Coronary artery (tissue), 2 donors: ENCODE measurements at regions not wholly inside any gene's neighbourhood (a gene's known extent, or its start where the extent isn't known, plus 50 kb on each side); places are given as distances from the start of the nearest gene placed in this dataset.
"Not testable (repeated sequence)": the region's sequence is repeated elsewhere in the genome, so short reads cannot be mapped to it uniquely, and the experiment has no call there.

Source experiments
- DNase-seq: peaks from one replicate; pipeline ENCODE4 v3.0.0-alpha.2; 2017; ENCODE audit warnings: low spot score
- H3K27ac ChIP-seq, 2 donors: fragments of 200-600 bp; sonication (generic); one replicate each; pipeline ENCODE4 v1.5.1; 2016 to 2019
- H3K4me3 ChIP-seq: fragments of 200-600 bp; sonication (generic); 2 replicates; pipeline ENCODE4 v1.5.1; 2016; ENCODE audit warnings: mild to moderate bottlenecking, moderate library complexity
- CTCF ChIP-seq: fragments of 200-600 bp; sonication (generic); IDR thresholded peaks from one replicate; pipeline ENCODE4 v1.5.1; 2019; ENCODE audit warnings: antibody characterized with exemption

GRCh38 chr5:154673506-154673905, 81.7 kb upstream of the LARP1 start:
- Histone ChIP-seq H3K27ac (no peak overlapping the region), H3K4me3 (no peak overlapping the region)
- DNase-seq = no peak
- TF ChIP-seq CTCF = no peak

- DNase-seq = not testable (repeated sequence)
These were observed 85.3 kb upstream of the LARP1 start for GRCh38 chr5:154669913-154670312.

GRCh38 chr5:154669402-154669801, 85.8 kb upstream of the LARP1 start:
- no peak overlapping the region for H3K4me3 ChIP-seq
- TF ChIP-seq CTCF = no peak
- no peak overlapping the region for H3K27ac ChIP-seq
- DNase-seq = no peak

More at GRCh38 chr5:154669913-154670312, 85.3 kb upstream of the LARP1 start:
- not testable (repeated sequence) for H3K4me3 ChIP-seq, H3K27ac ChIP-seq

GRCh38 chr5:154664869-154665268, 90.3 kb upstream of the LARP1 start:
- Histone ChIP-seq H3K27ac (no peak overlapping the region), H3K4me3 (no peak overlapping the region)
- no peak for TF ChIP-seq CTCF
- no peak for DNase-seq

- TF ChIP-seq CTCF = no peak
- Histone ChIP-seq H3K4me3 (no peak overlapping the region), H3K27ac (no peak overlapping the region)
- no peak for DNase-seq
These were observed 91.8 kb upstream of the LARP1 start for GRCh38 chr5:154663424-154663823.

- TF ChIP-seq CTCF = no peak
- no peak for DNase-seq
- Histone ChIP-seq H3K27ac (peak overlapping the region in 1 of 2 donors; percentile 23), H3K4me3 (peak overlapping the region; percentile 44)
These were observed 100.4 kb upstream of the LARP1 start for GRCh38 chr5:154654486-154655371.

- Histone ChIP-seq H3K4me3 (peak overlapping the region; percentile 44), H3K27ac (peak overlapping the region in 1 of 2 donors; percentile 23)
- no peak for TF ChIP-seq CTCF
- DNase-seq = no peak
These were observed 101.3 kb upstream of the LARP1 start for GRCh38 chr5:154653764-154654485.
